ENCODE measurements at regions not wholly inside any gene's neighbourhood (a gene's known extent, or its start where the extent isn't known, plus 50 kb on each side); places are given as distances from the start of the nearest gene placed in this dataset.

GRCh38 chr6:99064834-99065233, 117.1 kb upstream of the FBXL4 start:
- Mint-ChIP-seq H3K27ac (no peak overlapping the region), H3K4me3 (no peak overlapping the region), H3K27me3 (peaks cover 16% of the 10 kb centered on the region), H3K4me1 (no peaks in the 10 kb centered on the region), H3K9me3 (no peaks in the 10 kb centered on the region), H3K36me3 (no peaks in the 10 kb centered on the region)
- no peak for DNase-seq

- no peak for DNase-seq
- no peak overlapping the region for H3K27ac Mint-ChIP-seq
- peaks cover 24% of the 10 kb centered on the region for H3K27me3 Mint-ChIP-seq
- H3K4me1 Mint-ChIP-seq, result no peaks in the 10 kb centered on the region
- H3K9me3 Mint-ChIP-seq, result no peaks in the 10 kb centered on the region
- H3K36me3 Mint-ChIP-seq, result no peaks in the 10 kb centered on the region
- H3K4me3 Mint-ChIP-seq, result no peak overlapping the region
Observed at GRCh38 chr6:99036672-99037071, 88.9 kb upstream of the FBXL4 start.

- Mint-ChIP-seq H3K36me3 (no peaks in the 10 kb centered on the region), H3K9me3 (peaks cover 2% of the 10 kb centered on the region), H3K4me1 (no peaks in the 10 kb centered on the region), H3K27me3 (peaks cover 11% of the 10 kb centered on the region), H3K27ac (no peak overlapping the region), H3K4me3 (no peak overlapping the region)
- DNase-seq, result no peak
Observed at GRCh38 chr6:99032396-99032795, 84.7 kb upstream of the FBXL4 start.

GRCh38 chr6:99031957-99032356, 84.2 kb upstream of the FBXL4 start:
- DNase-seq, result no peak
- H3K4me1 Mint-ChIP-seq, result no peaks in the 10 kb centered on the region
- H3K27me3 Mint-ChIP-seq, result peaks cover 7% of the 10 kb centered on the region
- H3K9me3 Mint-ChIP-seq, result peaks cover 5% of the 10 kb centered on the region
- no peak overlapping the region for H3K4me3 Mint-ChIP-seq
- H3K27ac Mint-ChIP-seq, result no peak overlapping the region
- no peaks in the 10 kb centered on the region for H3K36me3 Mint-ChIP-seq

- H3K36me3 Mint-ChIP-seq, result no peaks in the 10 kb centered on the region
- no peak overlapping the region for H3K27ac Mint-ChIP-seq
- H3K27me3 Mint-ChIP-seq, result peaks cover 7% of the 10 kb centered on the region
- no peak overlapping the region for H3K4me3 Mint-ChIP-seq
- DNase-seq, result no peak
- peaks cover 14% of the 10 kb centered on the region for H3K9me3 Mint-ChIP-seq
- no peaks in the 10 kb centered on the region for H3K4me1 Mint-ChIP-seq
Observed at GRCh38 chr6:99030915-99031314, 83.2 kb upstream of the FBXL4 start.

- Mint-ChIP-seq H3K27me3 (peaks cover 7% of the 10 kb centered on the region), H3K4me1 (no peaks in the 10 kb centered on the region), H3K9me3 (peaks cover 17% of the 10 kb centered on the region), H3K4me3 (no peak overlapping the region), H3K27ac (no peak overlapping the region), H3K36me3 (peaks cover 3% of the 10 kb centered on the region)
- no peak for DNase-seq
Observed at GRCh38 chr6:99026135-99026534, 78.4 kb upstream of the FBXL4 start.

- no peak for DNase-seq
- Mint-ChIP-seq H3K4me1 (no peaks in the 10 kb centered on the region), H3K4me3 (no peak overlapping the region), H3K9me3 (peaks cover 17% of the 10 kb centered on the region), H3K27me3 (peaks cover 7% of the 10 kb centered on the region), H3K27ac (no peak overlapping the region), H3K36me3 (peaks cover 3% of the 10 kb centered on the region)
Observed at GRCh38 chr6:99024089-99024488, 76.3 kb upstream of the FBXL4 start.

GRCh38 chr6:99022039-99022609, 74.4 kb upstream of the FBXL4 start:
- DNase-seq, result no peak
- no peaks in the 10 kb centered on the region for H3K4me1 Mint-ChIP-seq
- peaks cover 12% of the 10 kb centered on the region for H3K9me3 Mint-ChIP-seq
- no peak overlapping the region for H3K4me3 Mint-ChIP-seq
- H3K27me3 Mint-ChIP-seq, result peaks cover 9% of the 10 kb centered on the region
- peaks cover 3% of the 10 kb centered on the region for H3K36me3 Mint-ChIP-seq
- H3K27ac Mint-ChIP-seq, result no peak overlapping the region

- no peaks in the 10 kb centered on the region for H3K9me3 Mint-ChIP-seq
- H3K27ac Mint-ChIP-seq, result no peak overlapping the region
Observed at GRCh38 chr6:99019381-99019780, 71.6 kb upstream of the FBXL4 start.

GRCh38 chr6:99017150-99017549, 69.4 kb upstream of the FBXL4 start:
- Mint-ChIP-seq H3K4me1 (peaks cover 5% of the 10 kb centered on the region), H3K27ac (no peak overlapping the region), H3K4me3 (no peak overlapping the region), H3K9me3 (no peaks in the 10 kb centered on the region), H3K36me3 (no peaks in the 10 kb centered on the region), H3K27me3 (peaks cover 8% of the 10 kb centered on the region)
- DNase-seq, result no peak

More at GRCh38 chr6:99019381-99019780, 71.6 kb upstream of the FBXL4 start:
- Mint-ChIP-seq H3K4me1 (peaks cover 5% of the 10 kb centered on the region), H3K4me3 (no peak overlapping the region), H3K36me3 (no peaks in the 10 kb centered on the region), H3K27me3 (peaks cover 9% of the 10 kb centered on the region)
- no peak for DNase-seq

GRCh38 chr6:99016355-99016754, 68.6 kb upstream of the FBXL4 start:
- Mint-ChIP-seq H3K4me1 (peaks cover 5% of the 10 kb centered on the region), H3K4me3 (no peak overlapping the region), H3K9me3 (no peaks in the 10 kb centered on the region), H3K27me3 (peaks cover 3% of the 10 kb centered on the region), H3K27ac (no peak overlapping the region), H3K36me3 (no peaks in the 10 kb centered on the region)
- DNase-seq, result peak; percentile 6

GRCh38 chr6:99014061-99014460, 66.3 kb upstream of the FBXL4 start:
- no peak overlapping the region for H3K27ac Mint-ChIP-seq
- no peak for DNase-seq
- H3K4me3 Mint-ChIP-seq, result no peak overlapping the region
- peaks cover 5% of the 10 kb centered on the region for H3K4me1 Mint-ChIP-seq
- H3K36me3 Mint-ChIP-seq, result no peaks in the 10 kb centered on the region
- H3K27me3 Mint-ChIP-seq, result peaks cover 6% of the 10 kb centered on the region
- no peaks in the 10 kb centered on the region for H3K9me3 Mint-ChIP-seq

- no peak overlapping the region for H3K4me3 Mint-ChIP-seq
- H3K27ac Mint-ChIP-seq, result no peak overlapping the region
- peaks cover 7% of the 10 kb centered on the region for H3K27me3 Mint-ChIP-seq
- no peak for DNase-seq
- H3K36me3 Mint-ChIP-seq, result no peaks in the 10 kb centered on the region
- H3K9me3 Mint-ChIP-seq, result no peaks in the 10 kb centered on the region
- H3K4me1 Mint-ChIP-seq, result peaks cover 5% of the 10 kb centered on the region
Observed at GRCh38 chr6:99013661-99014060, 65.9 kb upstream of the FBXL4 start.

- Mint-ChIP-seq H3K4me1 (peaks cover 5% of the 10 kb centered on the region), H3K9me3 (no peaks in the 10 kb centered on the region), H3K27me3 (peaks cover 8% of the 10 kb centered on the region), H3K36me3 (no peaks in the 10 kb centered on the region), H3K27ac (no peak overlapping the region), H3K4me3 (no peak overlapping the region)
- DNase-seq, result no peak
Observed at GRCh38 chr6:99013145-99013544, 65.4 kb upstream of the FBXL4 start.

- Mint-ChIP-seq H3K4me1 (peaks cover 1% of the 10 kb centered on the region), H3K27me3 (peaks cover 8% of the 10 kb centered on the region), H3K4me3 (no peak overlapping the region), H3K27ac (no peak overlapping the region), H3K9me3 (no peaks in the 10 kb centered on the region), H3K36me3 (no peaks in the 10 kb centered on the region)
- no peak for DNase-seq
Observed at GRCh38 chr6:99011151-99011550, 63.4 kb upstream of the FBXL4 start.

- no peak overlapping the region for H3K4me3 Mint-ChIP-seq
- H3K27ac Mint-ChIP-seq, result no peak overlapping the region
- no peaks in the 10 kb centered on the region for H3K9me3 Mint-ChIP-seq
- no peaks in the 10 kb centered on the region for H3K4me1 Mint-ChIP-seq
- peaks cover 7% of the 10 kb centered on the region for H3K27me3 Mint-ChIP-seq
- H3K36me3 Mint-ChIP-seq, result no peaks in the 10 kb centered on the region
- DNase-seq, result no peak
Observed at GRCh38 chr6:99002831-99003230, 55.1 kb upstream of the FBXL4 start.
